NCI-H524 (cell line): ENCODE measurements at regions not wholly inside any gene's neighbourhood (a gene's known extent, or its start where the extent isn't known, plus 50 kb on each side); places are given as distances from the start of the nearest gene placed in this dataset.
"Not testable (repeated sequence)": the region's sequence is repeated elsewhere in the genome, so short reads cannot be mapped to it uniquely, and the experiment has no call there.

ENCODE experiments used
- DNase-seq, 2 experiments: peaks; one replicate each; lab custom pipeline; 2025; lab: John Stamatoyannopoulos, UW

DNA sequence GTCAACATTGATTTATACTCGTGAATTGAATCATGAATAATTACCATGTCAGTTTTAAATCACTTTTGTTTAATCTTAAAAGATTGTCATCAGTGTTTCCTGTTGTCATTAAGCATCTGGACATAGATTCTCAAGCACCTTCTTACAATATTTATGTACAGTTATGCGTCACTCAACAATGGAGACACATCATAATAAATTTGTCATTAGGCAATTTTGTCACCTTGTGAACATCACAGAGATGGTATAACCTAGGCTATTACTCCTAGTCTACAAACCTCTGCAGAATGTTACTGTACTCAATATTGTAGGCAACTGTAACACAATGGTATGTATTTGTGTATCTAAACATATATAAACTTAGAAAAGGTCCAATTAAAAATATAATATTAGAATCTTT, 2130.9 kb upstream of the PCDH20 start:
- no peak for DNase-seq

- DNase-seq: no peak
Observed at GRCh38 chr13:63542770-63543169, 2127.1 kb upstream of the PCDH20 start.

DNA sequence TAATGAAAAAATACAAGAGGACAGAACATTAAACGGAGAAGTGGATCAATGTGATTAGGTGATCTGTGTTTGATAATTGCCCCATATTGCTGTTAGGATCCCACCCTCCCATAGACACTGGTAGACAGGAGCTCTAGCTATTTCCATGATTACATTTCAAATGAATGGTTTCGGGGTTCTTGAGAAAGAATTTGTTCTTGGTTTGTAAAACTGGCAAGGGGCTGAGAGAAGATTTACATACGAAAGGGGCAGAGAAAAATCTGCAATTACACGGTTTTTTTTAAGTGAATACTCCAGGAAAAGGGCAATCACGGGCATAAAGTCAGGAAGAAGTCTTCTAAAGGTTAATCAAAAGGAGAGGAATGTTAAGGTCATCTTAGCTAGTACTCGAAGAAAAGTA, 2125.7 kb upstream of the PCDH20 start:
- no peak for DNase-seq

DNA sequence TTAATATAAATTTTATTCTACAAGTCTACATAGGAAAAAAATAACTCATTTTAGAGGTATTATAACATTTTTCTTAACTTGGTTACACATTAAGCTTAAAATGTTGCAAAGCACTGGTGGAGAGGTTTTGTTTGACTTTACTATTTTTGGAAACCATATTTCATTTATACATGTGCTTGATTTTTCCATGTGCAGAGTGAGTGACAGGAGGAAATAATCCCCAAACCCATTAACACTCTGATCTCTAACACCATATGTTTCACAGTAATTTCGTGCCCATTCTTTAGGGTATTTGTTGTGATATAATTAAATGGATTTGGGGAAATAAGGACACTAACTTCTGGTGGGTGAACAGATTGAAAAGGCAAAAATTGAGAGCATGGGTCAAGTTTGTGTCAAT, 2124.4 kb upstream of the PCDH20 start:
- DNase-seq: peak; percentile 52 to 90

GRCh38 chr13:63517371-63517770, 2101.7 kb upstream of the PCDH20 start:
- DNase-seq: no peak

- DNase-seq: no peak
Observed at GRCh38 chr13:63516124-63516523, 2100.5 kb upstream of the PCDH20 start.

DNA sequence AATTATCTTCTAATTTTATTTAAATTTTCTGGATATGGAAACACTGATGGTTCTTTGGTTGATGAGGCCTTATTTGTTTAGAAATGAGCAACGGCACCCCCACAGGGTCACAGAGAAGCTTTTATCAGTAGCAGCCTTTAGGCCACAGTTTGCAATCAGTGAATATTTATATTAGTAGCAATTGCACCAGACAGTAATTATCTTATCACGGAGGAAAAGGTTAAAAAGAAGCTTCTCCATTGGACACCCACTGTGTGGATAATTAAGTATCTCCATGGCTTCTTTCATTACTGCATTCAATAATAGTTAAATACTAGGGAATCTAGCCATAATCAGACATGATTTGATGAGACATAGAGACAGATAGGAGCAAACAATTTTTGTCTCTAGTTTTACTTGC, 2099.2 kb upstream of the PCDH20 start:
- no peak for DNase-seq

DNA sequence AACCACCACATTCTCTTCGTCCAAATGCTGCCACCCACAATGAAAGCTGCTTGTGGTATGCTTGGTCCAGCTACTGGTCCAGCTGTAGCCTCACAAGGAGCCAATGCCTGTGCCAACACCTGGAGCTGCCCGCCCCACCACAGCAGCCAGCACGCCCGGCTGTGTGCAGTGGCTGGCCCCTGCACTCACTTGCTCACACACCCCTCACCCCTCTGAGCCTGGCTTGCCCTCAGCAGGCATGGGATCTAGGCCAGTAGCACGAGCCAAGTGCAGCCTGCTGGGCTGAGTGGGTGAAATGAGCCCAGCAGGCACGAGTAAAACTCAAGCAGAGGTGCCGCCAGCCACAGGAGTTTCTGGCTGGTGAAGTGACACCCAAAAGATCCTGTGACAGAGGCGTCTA, 2096.4 kb upstream of the PCDH20 start:
- no peak for DNase-seq

DNA sequence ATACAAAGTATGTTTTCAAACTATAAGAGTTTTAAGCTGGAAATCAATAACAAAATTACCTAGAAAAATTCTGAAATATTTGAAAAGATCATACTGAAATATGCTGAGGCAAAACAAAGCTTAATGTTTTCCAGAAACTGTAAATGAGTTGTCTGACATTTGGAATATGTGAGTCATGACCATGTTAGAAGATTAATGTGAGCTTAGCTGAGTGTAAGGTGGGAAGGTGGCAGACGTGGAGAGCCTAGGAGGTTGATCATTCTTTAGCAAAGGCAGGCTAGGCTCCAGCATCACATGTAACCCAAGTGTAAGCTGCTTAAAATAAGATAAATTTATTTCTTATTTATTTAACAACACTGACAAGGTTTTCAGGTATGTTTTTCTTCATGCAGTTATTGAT, 2086.1 kb upstream of the PCDH20 start:
- no peak for DNase-seq

DNA sequence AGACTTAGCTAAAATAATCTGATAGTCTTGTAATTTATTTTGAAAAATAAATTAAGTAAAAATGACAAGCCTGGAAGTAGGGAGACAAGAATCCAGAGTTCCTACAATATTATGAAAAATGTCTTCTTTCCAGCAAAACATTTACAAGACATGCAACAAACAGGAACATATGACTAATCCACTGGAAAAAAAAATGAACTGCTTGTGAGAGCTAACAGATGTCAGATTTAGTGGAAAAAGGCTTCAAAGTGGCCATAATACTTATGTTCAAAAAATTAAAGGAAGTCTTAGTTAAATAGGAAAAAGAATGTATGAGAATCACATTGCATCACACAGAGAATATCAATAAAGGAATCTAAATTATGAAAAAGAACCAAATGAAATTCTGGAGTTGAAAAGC, 2082.0 kb upstream of the PCDH20 start:
- peak; percentile 3 to 29 for DNase-seq

GRCh38 chr13:63492604-63493003, 2077.0 kb upstream of the PCDH20 start:
- DNase-seq: no peak

DNA sequence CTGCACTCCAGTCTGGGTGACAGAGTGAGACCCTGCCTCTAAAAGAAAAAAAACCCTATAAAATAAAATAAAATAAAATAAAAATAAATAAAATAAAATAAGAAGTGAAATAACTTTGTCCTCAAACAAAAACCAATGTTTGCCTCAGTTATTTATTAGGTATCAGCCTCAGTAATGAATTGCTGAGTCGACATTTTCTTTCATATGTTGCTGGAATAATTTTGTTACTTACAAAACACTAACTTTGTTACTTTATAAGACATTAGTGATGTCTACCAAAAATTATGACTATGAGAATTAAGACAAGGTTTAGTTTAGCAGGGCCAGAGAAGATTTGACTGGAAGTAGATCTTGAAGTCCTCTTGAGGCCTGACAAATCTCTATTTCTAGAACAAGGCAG, 2074.5 kb upstream of the PCDH20 start:
- DNase-seq: no peak

GRCh38 chr13:63481334-63481733, 2065.7 kb upstream of the PCDH20 start:
- peak; percentile 83 to 94 for DNase-seq

DNA sequence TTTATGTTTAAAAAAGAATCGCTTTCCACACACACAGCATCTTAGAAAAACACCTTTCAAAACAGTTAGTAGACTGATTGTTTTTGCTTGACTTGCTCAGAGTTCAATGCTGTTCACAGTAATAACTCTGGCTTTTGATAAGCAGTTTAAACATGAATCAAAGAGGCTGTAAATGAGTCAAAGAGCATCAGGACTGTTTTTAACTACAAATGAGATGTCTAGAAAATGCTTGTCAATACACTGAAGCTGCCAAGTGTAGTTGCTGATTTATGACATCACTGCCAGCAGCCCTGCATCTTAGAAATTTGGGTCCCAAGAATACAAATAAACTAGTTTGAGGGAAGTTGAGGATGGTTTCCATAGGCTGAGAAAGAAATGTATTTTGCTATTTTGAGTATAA, 2057.1 kb upstream of the PCDH20 start:
- no peak for DNase-seq

DNA sequence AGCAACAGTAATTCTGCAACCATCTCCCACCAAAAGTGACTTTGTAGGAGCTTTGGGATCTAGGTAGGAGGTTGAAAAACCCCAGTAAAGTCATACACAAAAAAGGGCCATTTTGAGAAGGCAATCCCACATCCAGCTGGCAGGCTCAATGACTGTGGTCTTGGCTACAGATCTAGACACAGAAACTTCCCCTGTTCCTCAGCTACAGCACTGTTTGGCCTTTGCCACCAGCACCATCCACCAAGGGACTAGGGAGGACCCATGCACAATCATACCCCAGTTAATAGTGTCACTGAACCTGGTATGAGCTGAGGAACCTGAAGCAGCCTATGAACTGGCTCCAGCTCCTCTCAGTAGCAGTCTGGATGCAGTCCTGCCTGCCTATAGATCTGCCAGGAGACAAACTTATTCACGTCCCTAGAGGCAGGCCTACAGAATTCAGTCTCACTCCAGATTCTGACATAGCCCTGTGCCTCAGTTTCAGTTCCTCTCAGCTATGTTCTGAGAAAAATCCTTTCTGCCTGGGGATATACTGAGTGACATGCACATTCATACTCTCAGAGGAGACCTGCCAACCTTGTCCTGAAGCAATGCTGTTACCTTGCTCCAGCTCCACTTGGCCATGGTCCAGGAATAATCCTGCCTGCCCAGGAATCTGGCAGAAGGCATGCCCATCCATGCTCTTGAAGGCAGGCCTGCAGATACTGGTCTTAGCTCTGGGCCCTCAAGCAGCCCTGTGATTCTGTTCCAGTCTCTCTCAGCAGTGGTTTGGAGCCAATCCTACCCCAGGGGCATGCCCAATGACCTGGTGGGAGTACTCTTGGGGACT, 2048.3 kb upstream of the PCDH20 start:
- no peak for DNase-seq

DNA sequence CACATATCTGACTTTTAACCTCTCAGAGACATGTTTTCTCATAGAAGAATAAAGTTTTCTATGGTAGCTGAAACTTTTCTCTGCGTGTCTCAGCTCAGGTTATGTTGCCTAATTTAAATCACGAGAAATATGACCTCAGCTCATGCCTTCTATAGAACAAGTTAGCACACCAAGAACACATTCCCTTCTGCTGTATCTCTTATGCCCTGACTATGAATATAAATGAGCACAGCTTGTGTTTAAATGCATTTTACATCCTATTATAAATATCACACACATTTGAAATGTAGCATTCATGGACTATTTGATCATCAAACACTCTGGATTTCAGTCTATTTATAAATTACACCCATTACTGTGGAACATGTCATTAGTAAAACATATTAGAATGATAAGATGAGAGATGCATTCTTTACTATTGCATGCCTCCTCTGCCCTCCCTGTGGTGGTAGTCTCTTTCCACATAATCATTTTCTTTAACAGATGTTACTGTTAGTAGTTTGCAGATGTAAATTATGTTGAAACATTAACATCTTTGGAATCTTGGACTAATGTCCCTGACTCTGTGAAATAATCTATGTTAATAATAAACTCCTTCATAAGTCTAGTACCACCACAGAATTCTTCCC, 2044.9 kb upstream of the PCDH20 start:
- DNase-seq: no peak

- DNase-seq: no peak
Observed at GRCh38 chr13:63457186-63457585, 2041.5 kb upstream of the PCDH20 start.

DNA sequence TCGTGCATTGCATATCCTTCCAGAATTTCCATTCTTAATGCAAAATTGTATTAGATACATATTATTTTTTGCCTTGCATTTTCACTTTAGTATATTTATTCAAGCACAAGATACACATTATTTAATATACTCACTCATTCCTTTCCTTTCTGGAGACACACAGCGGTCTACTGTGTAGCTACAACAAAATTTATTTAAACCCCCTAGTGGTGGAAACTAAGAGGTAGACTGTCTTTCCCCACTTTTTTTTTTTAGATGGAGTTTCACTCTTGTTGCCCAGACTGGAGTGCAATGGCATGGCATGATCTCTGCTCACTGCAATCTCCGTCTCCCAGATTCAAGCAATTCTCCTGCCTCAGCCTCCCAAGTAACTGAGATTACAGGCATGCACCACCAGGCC, 2040.3 kb upstream of the PCDH20 start:
- no peak for DNase-seq

- DNase-seq: no peak
Observed at GRCh38 chr13:63449550-63449949, 2033.9 kb upstream of the PCDH20 start.

GRCh38 chr13:63448692-63449091, 2033.0 kb upstream of the PCDH20 start:
- DNase-seq: no peak

- DNase-seq: peak; percentile 20 to 62
Observed at GRCh38 chr13:63446329-63446728, 2030.7 kb upstream of the PCDH20 start.

- not testable (repeated sequence) for DNase-seq
Observed at GRCh38 chr13:63444225-63444624, 2028.6 kb upstream of the PCDH20 start.

GRCh38 chr13:63438951-63439350, 2023.3 kb upstream of the PCDH20 start:
- DNase-seq: no peak

DNA sequence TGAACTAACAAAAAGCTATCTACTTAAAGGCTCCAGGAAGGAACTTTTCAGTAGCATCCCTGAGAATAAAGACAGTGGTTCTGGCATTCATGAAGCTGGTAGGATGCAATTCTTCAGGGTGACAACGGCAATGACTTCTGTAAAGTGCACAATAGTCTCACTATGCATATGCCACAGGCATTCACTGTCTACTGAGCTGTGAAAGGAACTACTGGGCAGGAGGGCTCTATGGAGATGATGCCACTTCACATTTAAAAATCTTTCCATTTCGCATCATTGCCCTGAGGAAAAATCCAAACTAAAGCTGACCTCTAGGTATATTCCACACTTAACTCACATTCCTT, 2020.6 kb upstream of the PCDH20 start:
- DNase-seq: no peak
